Caki2 (cell line): ENCODE measurements at regions not wholly inside any gene's neighbourhood (a gene's known extent, or its start where the extent isn't known, plus 50 kb on each side); places are given as distances from the start of the nearest gene placed in this dataset.

Source experiments
- DNase-seq: peaks from one replicate; pipeline ENCODE4 v3.0.0-alpha.2; 2015; ENCODE audit warnings: low read depth
- in situ Hi-C: cut with HindIII; loops from 2 replicates; pipeline ENCODE4 v1.10.0; 2016; ENCODE audit warnings: low sequenced_read_pairs, low pct_unique_long_range_greater_than_20kb, mixed read lengths

- DNase-seq: no peak
- in situ Hi-C loops: no loop called here
Observed at GRCh38 chr4:136634121-136634520, 898.2 kb downstream of the PCDH18 start.

DNA sequence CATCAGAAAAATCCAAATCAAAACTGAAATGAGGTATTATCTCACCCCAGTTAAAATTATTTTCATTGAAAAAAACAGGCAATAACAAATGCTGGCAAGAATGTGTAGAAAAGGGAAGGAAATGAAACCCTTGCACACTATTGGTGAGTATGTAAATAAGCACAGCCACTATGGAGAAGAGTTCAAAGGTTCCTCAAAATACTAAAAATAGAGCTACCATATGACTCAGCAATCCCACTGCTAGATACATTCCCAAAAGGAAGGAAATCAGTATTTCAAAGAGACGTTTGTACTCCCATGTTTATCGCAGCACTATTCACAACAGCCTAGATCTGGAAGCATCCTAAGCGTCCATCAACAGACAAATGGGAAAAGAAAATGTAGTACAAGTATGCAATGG, 932.4 kb downstream of the PCDH18 start:
- in situ Hi-C loops: no loop called here
- no peak for DNase-seq

GRCh38 chr4:136590440-136590839, 941.9 kb downstream of the PCDH18 start:
- in situ Hi-C loops: no loop called here
- no peak for DNase-seq

DNA sequence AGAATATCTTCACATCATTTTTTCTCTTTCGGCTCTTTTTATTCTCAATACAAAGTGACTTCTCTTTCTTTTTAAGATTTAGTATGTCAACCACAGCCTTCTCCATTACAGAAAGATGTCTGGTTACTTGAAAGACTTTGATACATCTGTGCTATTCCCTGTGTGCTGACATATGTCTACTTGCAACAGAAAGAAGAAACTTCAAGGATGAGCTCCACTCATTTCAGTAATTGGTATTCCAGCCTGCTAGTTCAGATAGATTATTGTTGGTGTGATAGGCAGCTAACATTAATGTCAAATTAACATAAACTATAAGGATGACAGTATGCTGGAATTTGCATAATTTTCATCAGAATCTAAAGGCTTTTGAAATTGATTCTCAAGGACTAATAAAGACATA, 948.7 kb downstream of the PCDH18 start:
- in situ Hi-C loops: no loop called here

GRCh38 chr4:136581119-136581518, 951.2 kb downstream of the PCDH18 start:
- DNase-seq: no peak
- in situ Hi-C loops: no loop called here

More for the DNA sequence above, 948.7 kb downstream of the PCDH18 start:
- DNase-seq: no peak

- DNase-seq: no peak
- in situ Hi-C loops: no loop called here
Observed at GRCh38 chr4:136575146-136575545, 957.1 kb downstream of the PCDH18 start.

DNA sequence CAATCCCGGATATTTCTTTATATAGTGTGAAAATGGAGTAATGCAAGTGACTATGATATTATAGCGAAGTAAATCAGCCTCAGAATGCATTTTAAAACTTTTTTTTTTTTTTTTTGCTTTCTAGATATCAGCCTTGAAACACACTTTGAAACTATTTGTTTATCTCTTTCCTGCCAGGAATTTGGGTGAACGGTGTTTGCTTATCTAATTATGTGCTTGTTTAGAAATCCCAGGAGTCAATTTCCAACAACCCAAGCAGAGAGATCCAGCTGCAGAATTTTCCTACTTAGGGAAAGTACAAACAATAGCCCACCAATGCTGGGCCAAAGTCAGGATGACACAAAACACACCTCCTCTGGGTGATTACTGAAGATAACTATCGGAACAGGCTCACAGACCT, 958.8 kb downstream of the PCDH18 start:
- no peak for DNase-seq
- in situ Hi-C loops: no loop called here

- in situ Hi-C loops: no loop called here
- DNase-seq: no peak
Observed at GRCh38 chr4:136571315-136571714, 961.0 kb downstream of the PCDH18 start.

GRCh38 chr4:136562834-136563233, 969.5 kb downstream of the PCDH18 start:
- DNase-seq: no peak
- in situ Hi-C loops: no loop called here

GRCh38 chr4:136558940-136559494, 973.3 kb downstream of the PCDH18 start:
- DNase-seq: no peak
- in situ Hi-C loops: no loop called here

- DNase-seq: no peak
- in situ Hi-C loops: no loop called here
Observed at GRCh38 chr4:136557396-136557795, 974.9 kb downstream of the PCDH18 start.

GRCh38 chr4:136554033-136554432, 978.3 kb downstream of the PCDH18 start:
- DNase-seq: no peak
- in situ Hi-C loops: no loop called here

DNA sequence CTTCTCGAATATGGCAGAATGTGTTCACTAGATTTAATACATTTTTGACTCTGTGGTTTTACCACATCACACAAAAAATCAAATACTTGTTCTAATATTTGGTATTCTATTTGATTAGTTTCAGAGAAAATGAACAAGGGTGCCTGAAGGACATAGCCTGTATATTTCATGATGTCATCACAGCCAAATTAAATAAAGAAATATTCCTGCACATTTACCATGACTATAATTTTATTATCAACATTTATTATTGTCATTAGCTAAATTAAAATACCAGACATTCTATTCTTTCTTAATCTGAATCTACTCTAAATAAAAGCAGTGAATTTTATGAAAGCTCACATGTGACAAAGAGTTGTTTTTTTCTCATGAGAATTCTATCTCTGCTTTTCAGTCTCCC, 980.5 kb downstream of the PCDH18 start:
- no peak for DNase-seq
- in situ Hi-C loops: no loop called here

- in situ Hi-C loops: no loop called here
- no peak for DNase-seq
Observed at GRCh38 chr4:136540747-136541146, 991.5 kb downstream of the PCDH18 start.

GRCh38 chr4:136528131-136528530, 1004.2 kb downstream of the PCDH18 start:
- DNase-seq: no peak
- in situ Hi-C loops: no loop called here

DNA sequence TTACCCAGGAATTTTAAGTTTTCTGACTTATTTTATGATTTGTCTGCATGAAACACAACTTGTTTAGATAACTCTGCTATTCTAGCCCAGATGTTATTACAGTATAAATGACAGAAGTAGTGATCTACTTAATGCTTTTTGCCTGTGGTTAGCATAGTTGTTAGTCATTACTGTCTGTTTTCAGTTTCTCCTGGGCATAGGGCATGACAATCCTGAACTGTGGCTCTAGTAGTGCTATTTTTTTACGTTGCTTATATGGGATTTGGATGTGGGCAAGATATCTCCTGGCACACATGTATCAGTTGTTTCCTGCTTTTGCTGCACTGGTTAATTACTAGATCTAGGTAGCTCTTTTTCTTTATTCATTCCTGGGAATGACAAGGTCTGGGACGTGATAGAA, 1005.8 kb downstream of the PCDH18 start:
- DNase-seq: peak; percentile 15
- in situ Hi-C loops: no loop called here

DNA sequence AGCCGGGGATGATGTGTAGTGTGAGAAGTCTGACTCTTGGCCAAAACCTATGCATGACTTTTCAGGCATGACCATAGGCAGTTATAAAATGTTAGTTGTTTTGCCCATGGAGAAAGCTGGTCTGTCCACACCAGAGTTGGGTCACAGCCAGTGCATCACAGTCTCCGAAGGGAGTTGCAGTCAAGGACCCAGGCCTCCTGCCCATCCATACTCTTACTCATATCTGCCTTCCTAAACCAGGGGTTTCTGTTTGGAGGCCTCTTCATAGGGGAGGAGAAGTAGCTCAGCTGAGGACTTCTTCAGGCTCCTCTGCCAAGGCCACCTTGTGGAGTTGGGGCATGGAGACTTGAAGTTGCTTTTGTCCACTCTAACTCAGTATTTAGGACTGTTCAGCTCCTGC, 1008.3 kb downstream of the PCDH18 start:
- in situ Hi-C loops: no loop called here
- no peak for DNase-seq

- no peak for DNase-seq
- in situ Hi-C loops: no loop called here
Observed at GRCh38 chr4:136516371-136516770, 1015.9 kb downstream of the PCDH18 start.

- DNase-seq: peak; percentile 25
- in situ Hi-C loops: no loop called here
Observed at GRCh38 chr4:136505020-136505419, 1027.3 kb downstream of the PCDH18 start.

GRCh38 chr4:136495851-136496250, 1036.4 kb downstream of the PCDH18 start:
- in situ Hi-C loops: no loop called here
- no peak for DNase-seq

DNA sequence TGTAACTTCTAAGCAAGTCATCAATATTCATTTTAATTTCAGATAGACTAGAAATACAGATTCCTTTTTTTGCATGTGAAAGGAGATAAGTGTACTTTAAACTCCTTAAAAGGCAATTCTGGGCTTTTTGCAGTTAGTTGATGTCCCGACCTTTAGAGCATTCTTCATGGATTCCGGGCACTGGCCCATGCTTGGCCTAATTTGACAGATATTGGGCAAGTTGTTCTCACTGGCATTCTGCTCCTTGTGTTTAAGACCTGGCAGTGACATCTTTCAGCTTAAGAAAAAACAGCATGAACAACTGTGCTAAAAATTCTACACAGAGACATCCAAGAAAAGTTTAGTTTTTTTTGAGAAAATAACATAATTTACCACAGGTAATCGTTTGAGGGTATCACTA, 1037.2 kb downstream of the PCDH18 start:
- in situ Hi-C loops: no loop called here
- DNase-seq: no peak
